K562 (cell line): ENCODE measurements at regions not wholly inside any gene's neighbourhood (a gene's known extent, or its start where the extent isn't known, plus 50 kb on each side); places are given as distances from the start of the nearest gene placed in this dataset.

Experiments used
- ATAC-seq: fragments of 200-7000 bp; cut with Tn5 transposase; 3 replicates; pipeline ENCODE4 v1.9.1; 2020; ENCODE audit warnings: moderate library complexity
- BruUV-seq: library from RNA; stranded (reverse); fragments of 400-500 nt; replicated peaks from 2 replicates; lab custom pipeline; 2021; lab: Mats Ljungman, UMichigan
- CTCF ChIA-PET: fragments of 300-600 bp; formaldehyde crosslinking; extraction: SDS; loops from one replicate; lab custom pipeline; 2021; ENCODE audit warnings: low intra/inter-chr PET ratio; lab: Yijun Ruan, JAX
- POLR2A ChIA-PET: fragments of 300-600, 350-650 bp; sonication (Branson Sonifier 250); formaldehyde crosslinking; extraction: SDS; loops from one replicate; lab custom pipeline; 2021; ENCODE audit warnings: antibody characterized with exemption, inconsistent platforms; lab: Yijun Ruan, JAX
- DNase-seq, 4 experiments: peaks; one replicate each; pipeline versions ENCODE4 v3.0.0 to v3.0.0-alpha.2; 2011 to 2018; ENCODE audit warnings: low spot score in 3 of 4, mixed read lengths in 3 of 4; ENCODE audit errors: extremely low read depth in 1 of 4
- FAIRE-seq: peaks from 2 replicates; lab custom pipeline; 2011; peaks lifted over from hg19 to GRCh38; lab: Jason Lieb, UNC
- H2AFZ ChIP-seq: 2 replicates; pipeline ENCODE4 v1.6.0; 2011; ENCODE audit warnings: low read depth, low read length, control low read depth, inconsistent platforms
- H3K27ac ChIP-seq: fragments of 200-600 bp; 3 replicates; pipeline ENCODE4 v1.8.0; 2011; ENCODE audit warnings: low read depth, mild to moderate bottlenecking, control low read depth, inconsistent platforms, low read length, moderate library complexity, mixed read lengths; ENCODE audit errors: extremely low read depth
- H3K27me3 ChIP-seq, 2 experiments: fragments of 300-600 bp in 1 of 2; 2 replicates in 1 of 2; 3 replicates in 1 of 2; pipeline versions ENCODE4 v1.6.0 to v1.8.0; 2011; ENCODE audit warnings: inconsistent platforms in 2 of 2, low read length in 2 of 2, mild to moderate bottlenecking in 1 of 2, mixed read lengths in 1 of 2, moderate library complexity in 1 of 2; ENCODE audit not compliant: control insufficient read depth in 2 of 2, insufficient read depth in 2 of 2
- H3K36me3 ChIP-seq: fragments of 300-600 bp; 3 replicates; pipeline ENCODE4 v1.8.0; 2011; ENCODE audit warnings: mild to moderate bottlenecking, low read length, inconsistent platforms; ENCODE audit not compliant: control insufficient read depth, insufficient read depth
- H3K4me1 ChIP-seq, 2 experiments: fragments of 200-600 bp in 1 of 2; replicated peaks in 1 of 2; 2 replicates in 1 of 2; 3 replicates in 1 of 2; pipeline versions ENCODE4 v1.5.1 to v1.8.0; 2011; ENCODE audit warnings: inconsistent platforms in 2 of 2, low read length in 2 of 2, mild to moderate bottlenecking in 1 of 2, mixed read lengths in 1 of 2, moderate library complexity in 1 of 2; ENCODE audit not compliant: control insufficient read depth in 2 of 2, insufficient read depth in 2 of 2
- H3K4me2 ChIP-seq: 2 replicates; pipeline ENCODE4 v1.6.1; 2011; ENCODE audit warnings: low read length, control low read depth, inconsistent platforms, mixed read lengths; ENCODE audit not compliant: insufficient read depth
- H3K4me3 ChIP-seq: fragments of 200-600 bp; sonication (generic), shearing (Covaris generic); 2 replicates; pipeline ENCODE4 v1.5.1; 2016; ENCODE audit warnings: control low read depth, inconsistent platforms
- H3K79me2 ChIP-seq: fragments of 200-600 bp; 3 replicates; pipeline ENCODE4 v1.8.0; 2011; ENCODE audit warnings: low read length, inconsistent platforms; ENCODE audit not compliant: control insufficient read depth, insufficient read depth
- H3K9ac ChIP-seq, 2 experiments: 2 replicates each; pipeline versions ENCODE4 v1.6.0 to v1.6.1; 2011; ENCODE audit warnings: low read depth in 2 of 2, low read length in 2 of 2, control low read depth in 1 of 2, inconsistent platforms in 1 of 2, mild to moderate bottlenecking in 1 of 2, mixed read lengths in 1 of 2; ENCODE audit not compliant: insufficient read depth in 1 of 2
- H3K9me1 ChIP-seq: one replicate; pipeline ENCODE4 v1.6.0; 2011; ENCODE audit warnings: inconsistent platforms, mild to moderate bottlenecking, low read length, moderate library complexity; ENCODE audit not compliant: control insufficient read depth, insufficient read depth
- H3K9me3 ChIP-seq: replicated peaks from 2 replicates; pipeline ENCODE4 v1.5.1; 2011; ENCODE audit warnings: low read depth, low read length, inconsistent platforms; ENCODE audit not compliant: control insufficient read depth, insufficient read depth
- H4K20me1 ChIP-seq: replicated peaks from 2 replicates; pipeline ENCODE4 v1.6.1; 2011; ENCODE audit warnings: low read length, inconsistent platforms, mixed read lengths; ENCODE audit not compliant: control insufficient read depth, insufficient read depth
- CREB1 ChIP-seq, 2 experiments: sonication (generic) in 1 of 2; formaldehyde crosslinking in 1 of 2; IDR thresholded peaks; 2 replicates each; pipeline versions ENCODE4 v1.6.1 to v1.8.0; 2012 to 2022; ENCODE audit warnings: inconsistent platforms in 1 of 2, mild to moderate bottlenecking in 1 of 2, missing genetic modification reagents in 1 of 2, moderate library complexity in 1 of 2
- FOSL1 ChIP-seq: fragments of 200-800 bp; sonication (Bioruptor generic); conservative IDR thresholded peaks from 2 replicates; pipeline ENCODE4 v1.6.1; 2016; ENCODE audit warnings: missing genetic modification characterization, missing compliant biosample characterization
- HEY1 ChIP-seq: fragments of 250-450 bp; sonication (Bioruptor Pico); IDR thresholded peaks from 2 replicates; pipeline ENCODE4 v1.5.0; 2020; ENCODE audit warnings: mild to moderate bottlenecking, moderate library complexity, borderline replicate concordance
- POLR2A ChIP-seq: fragments of 450-650 bp; conservative IDR thresholded peaks from 2 replicates; pipeline ENCODE4 v1.6.1; 2016
- RBM17 ChIP-seq: fragments of 200-400 bp; formaldehyde crosslinking; IDR thresholded peaks from 2 replicates; pipeline ENCODE4 v1.6.1; 2017; ENCODE audit warnings: low read depth, mild to moderate bottlenecking, low read length, borderline replicate concordance
- SMAD3 ChIP-seq: fragments of 450-650 bp; formaldehyde crosslinking; conservative IDR thresholded peaks from 2 replicates; pipeline ENCODE4 v1.4.0; 2020; ENCODE audit warnings: mild to moderate bottlenecking
- SUPT5H ChIP-seq: fragments of 450-650 bp; IDR thresholded peaks from 2 replicates; pipeline ENCODE4 v1.6.1; 2016
- XRCC4 ChIP-seq: IDR thresholded peaks from one replicate; pipeline ENCODE4 v1.6.1; 2011; ENCODE audit not compliant: insufficient read depth, insufficient read length; ENCODE audit errors: extremely low read depth
- ZNF175 ChIP-seq: fragments of 200-800 bp; sonication (Bioruptor generic); IDR thresholded peaks from 2 replicates; pipeline ENCODE4 v1.6.1; 2016; ENCODE audit warnings: low read depth, mild to moderate bottlenecking, missing genetic modification characterization, missing compliant biosample characterization
- ZNF444 ChIP-seq: fragments of 250-450 bp; sonication (Bioruptor Pico); IDR thresholded peaks from 2 replicates; pipeline ENCODE4 v1.4.0; 2020; ENCODE audit warnings: mild to moderate bottlenecking, moderate library complexity
- WGBS: fragments of 100-300 bp; shearing (Covaris generic); methylation state at CpG from one replicate; pipeline ENCODE4 v1.1.6; 2016; ENCODE audit warnings: low coverage, mixed read lengths; ENCODE audit not compliant: insufficient coverage; ENCODE audit errors: missing lambda C conversion rate; 5-methylcytosine and 5-hydroxymethylcytosine counted together
- in situ Hi-C: fragments of 300-500 bp; cut with MboI; formaldehyde crosslinking; loops from 4 replicates; pipeline ENCODE4 v1.15.0; 2018; ENCODE audit warnings: inconsistent platforms, mixed read lengths
- intact Hi-C: fragments of 100-400 bp; cut with micrococcal nuclease; formaldehyde crosslinking; loops from 2 replicates; pipeline ENCODE4 v1.14.2; 2022
- TF ChIP-seq, protein P1 (sequence below): fragments of 250-450 bp; sonication (Bioruptor Pico); IDR thresholded peaks from 2 replicates; pipeline ENCODE4 v1.5.0; 2021; ENCODE audit warnings: mild to moderate bottlenecking, moderate library complexity
- TF ChIP-seq, protein P2 (sequence below): sonication (generic); formaldehyde crosslinking; IDR thresholded peaks from 2 replicates; pipeline ENCODE4 v1.9.0; 2022; ENCODE audit warnings: mild to moderate bottlenecking, missing genetic modification reagents
- TF ChIP-seq, protein P3 (sequence below): fragments of 250-450 bp; sonication (Bioruptor Pico); IDR thresholded peaks from 2 replicates; pipeline ENCODE4 v1.5.0; 2020; ENCODE audit warnings: mild to moderate bottlenecking, borderline replicate concordance

DNA sequence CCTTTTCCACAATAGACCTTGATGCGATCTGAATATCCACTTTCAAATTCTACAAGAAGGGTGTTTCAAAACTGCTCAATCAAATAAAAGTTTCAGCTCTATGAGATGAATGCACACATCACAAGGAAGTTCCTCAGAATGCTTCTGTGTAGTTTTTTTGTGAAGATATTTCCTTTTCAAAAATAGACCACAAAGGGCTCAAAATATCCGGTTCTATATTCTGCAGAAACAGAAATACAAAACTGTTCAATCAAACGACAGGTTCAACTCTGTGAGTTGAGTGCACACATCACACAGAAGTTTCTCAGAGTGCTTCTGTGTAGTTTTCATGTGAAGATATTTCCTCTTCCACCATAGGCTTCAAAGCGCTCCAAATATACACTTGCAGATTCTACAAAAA is 293.9 kb upstream of the DEFB115 start:
- ChIA-PET CTCF (no interaction called here), POLR2A (no interaction called here)
- intact Hi-C loops = no loop called here
- no peaks in the 10 kb centered on the region for H3K36me3 ChIP-seq
- H3K4me1 ChIP-seq = no peaks in the 10 kb centered on the region
- no peak for ATAC-seq
- H3K27ac ChIP-seq = no peak overlapping the region
- H3K9me3 ChIP-seq = no peaks in the 10 kb centered on the region
- H2AFZ ChIP-seq = no peak overlapping the region
- no peak overlapping the region for H3K4me2 ChIP-seq
- no peak overlapping the region for H3K9ac ChIP-seq
- H3K79me2 ChIP-seq = no peaks in the 10 kb centered on the region
- in situ Hi-C loops = no loop called here
- 0% methylated on average over 4 of the region's 4 CpGs for WGBS
- no peak for FAIRE-seq
- no peaks in the 10 kb centered on the region for H4K20me1 ChIP-seq
- no peaks in the 10 kb centered on the region for H3K9me1 ChIP-seq
- no peak for DNase-seq
- H3K27me3 ChIP-seq = no peaks in the 10 kb centered on the region
- no peak overlapping the region for H3K4me3 ChIP-seq
- TF ChIP-seq CREB1 (IDR thresholded peaks at IDR 0.05) (no peak), CREB1 (CRISPR knock-in tag; IDR thresholded peaks at IDR 0.05) (no peak), HEY1 (CRISPR knock-in tag) (no peak), RBM17 (no peak), ZNF175 (no peak), FOSL1 (tag) (no peak), POLR2A (no peak), SMAD3 (CRISPR knock-in tag) (no peak), ZNF444 (CRISPR knock-in tag) (no peak), SUPT5H (no peak), XRCC4 (no peak)
- TF ChIP-seq, protein P1, sequence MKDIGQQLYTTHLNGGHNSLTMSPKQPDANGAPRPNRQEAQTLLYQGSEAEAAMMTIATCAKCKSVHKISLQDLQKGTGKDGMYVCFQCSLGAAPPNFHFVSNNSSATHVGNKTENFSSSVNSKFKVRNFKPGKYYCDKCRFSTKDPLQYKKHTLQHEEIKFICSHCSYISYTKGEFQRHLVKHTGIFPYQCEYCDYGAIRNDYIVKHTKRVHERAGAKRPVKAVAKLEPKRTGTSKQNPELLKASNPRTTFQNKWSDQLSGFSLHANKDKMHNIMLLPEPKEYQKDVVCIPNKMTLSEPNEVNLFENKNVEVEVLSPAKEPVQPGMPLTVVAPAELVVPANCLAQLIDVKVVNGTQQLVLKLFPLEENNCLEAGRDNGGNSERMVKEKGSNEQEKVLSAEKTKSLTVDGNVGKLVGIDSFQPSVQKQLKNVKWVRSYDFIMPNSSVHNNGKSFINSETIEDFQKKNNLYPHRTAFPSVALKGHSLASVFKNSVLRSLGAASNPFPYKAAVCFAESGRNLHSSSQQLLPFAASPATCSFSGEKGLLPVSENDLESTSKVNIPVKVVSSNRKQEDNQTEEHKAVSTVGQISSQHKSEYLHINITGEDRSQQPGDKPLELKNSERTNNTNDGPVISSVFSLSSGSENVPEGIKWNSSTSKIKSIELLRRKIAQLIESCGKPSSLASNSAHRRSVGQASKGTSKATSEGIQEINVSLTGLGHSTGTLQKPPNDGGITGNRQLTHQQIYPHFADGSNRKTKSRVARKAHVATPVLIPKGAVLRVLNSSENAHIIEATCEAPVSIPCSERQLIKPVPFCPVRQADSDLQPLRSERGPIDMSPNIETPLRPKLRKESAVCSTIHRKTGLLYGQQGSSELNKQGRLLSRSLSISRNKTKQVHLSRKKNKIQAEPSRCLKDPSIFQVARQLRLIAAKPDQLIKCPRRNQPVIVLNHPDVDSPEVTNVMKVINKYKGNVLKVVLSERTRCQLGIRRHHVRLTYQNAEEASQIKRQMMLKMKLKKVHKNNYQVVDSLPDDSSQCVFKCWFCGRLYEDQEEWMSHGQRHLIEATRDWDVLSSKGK (CRISPR knock-in tag) = no peak
- TF ChIP-seq, protein P2, sequence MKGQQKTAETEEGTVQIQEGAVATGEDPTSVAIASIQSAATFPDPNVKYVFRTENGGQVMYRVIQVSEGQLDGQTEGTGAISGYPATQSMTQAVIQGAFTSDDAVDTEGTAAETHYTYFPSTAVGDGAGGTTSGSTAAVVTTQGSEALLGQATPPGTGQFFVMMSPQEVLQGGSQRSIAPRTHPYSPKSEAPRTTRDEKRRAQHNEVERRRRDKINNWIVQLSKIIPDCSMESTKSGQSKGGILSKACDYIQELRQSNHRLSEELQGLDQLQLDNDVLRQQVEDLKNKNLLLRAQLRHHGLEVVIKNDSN (CRISPR knock-in tag) = no peak
- TF ChIP-seq, protein P3, sequence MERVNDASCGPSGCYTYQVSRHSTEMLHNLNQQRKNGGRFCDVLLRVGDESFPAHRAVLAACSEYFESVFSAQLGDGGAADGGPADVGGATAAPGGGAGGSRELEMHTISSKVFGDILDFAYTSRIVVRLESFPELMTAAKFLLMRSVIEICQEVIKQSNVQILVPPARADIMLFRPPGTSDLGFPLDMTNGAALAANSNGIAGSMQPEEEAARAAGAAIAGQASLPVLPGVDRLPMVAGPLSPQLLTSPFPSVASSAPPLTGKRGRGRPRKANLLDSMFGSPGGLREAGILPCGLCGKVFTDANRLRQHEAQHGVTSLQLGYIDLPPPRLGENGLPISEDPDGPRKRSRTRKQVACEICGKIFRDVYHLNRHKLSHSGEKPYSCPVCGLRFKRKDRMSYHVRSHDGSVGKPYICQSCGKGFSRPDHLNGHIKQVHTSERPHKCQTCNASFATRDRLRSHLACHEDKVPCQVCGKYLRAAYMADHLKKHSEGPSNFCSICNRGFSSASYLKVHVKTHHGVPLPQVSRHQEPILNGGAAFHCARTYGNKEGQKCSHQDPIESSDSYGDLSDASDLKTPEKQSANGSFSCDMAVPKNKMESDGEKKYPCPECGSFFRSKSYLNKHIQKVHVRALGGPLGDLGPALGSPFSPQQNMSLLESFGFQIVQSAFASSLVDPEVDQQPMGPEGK (CRISPR knock-in tag) = no peak
- BruUV-seq = no TSS peak
